Left lung (tissue), 4 donors: ENCODE measurements at regions not wholly inside any gene's neighbourhood (a gene's known extent, or its start where the extent isn't known, plus 50 kb on each side); places are given as distances from the start of the nearest gene placed in this dataset.

Experiments used
- ATAC-seq: fragments of 200-7000 bp; cut with Tn5 transposase; one replicate; pipeline ENCODE4 v1.9.1; 2020; ENCODE audit warnings: moderate library complexity
- DNase-seq, 4 donors: peaks; one replicate each; pipeline ENCODE4 v3.0.0-alpha.2; 2013 to 2020
- H3K27ac ChIP-seq, 2 donors: fragments of 200-600 bp; sonication (generic) in 1 of 2; one replicate each; pipeline versions ENCODE4 v1.5.0 to v1.8.0; 2020 to 2021
- H3K27me3 ChIP-seq, 2 donors: fragments of 200-600 bp; sonication (generic) in 1 of 2; one replicate each; pipeline versions ENCODE4 v1.5.0 to v1.8.0; 2020 to 2021
- H3K36me3 ChIP-seq, 2 donors: fragments of 200-600 bp; sonication (generic) in 1 of 2; one replicate each; pipeline versions ENCODE4 v1.5.0 to v1.8.0; 2020 to 2021
- H3K4me1 ChIP-seq, 2 donors: fragments of 200-600 bp; one replicate each; pipeline ENCODE4 v1.8.0; 2021
- H3K4me3 ChIP-seq, 2 donors: fragments of 200-600 bp; sonication (generic) in 1 of 2; one replicate each; pipeline versions ENCODE4 v1.5.0 to v1.8.0; 2020 to 2021; ENCODE audit warnings: mild to moderate bottlenecking in 1 of 2
- H3K9me3 ChIP-seq, 2 donors: fragments of 200-600 bp; sonication (generic) in 1 of 2; one replicate each; pipeline versions ENCODE4 v1.5.0 to v1.8.0; 2020 to 2021
- CTCF ChIP-seq, 2 donors: fragments of 200-600 bp; sonication (generic) in 1 of 2; IDR thresholded peaks; one replicate each; pipeline versions ENCODE4 v1.5.0 to v1.8.0; 2021; ENCODE audit warnings: antibody characterized with exemption in 2 of 2
- intact Hi-C, 2 donors: fragments of 100-400 bp; cut with DNase I; formaldehyde crosslinking; loops; one replicate each; pipeline versions ENCODE4 v1.11.2 to v1.14.2; 2022
- donor health status: DM: no; HTN: yes; CAD: no.
- donor health status: DM: no; HTN: no; CAD: no.

- Histone ChIP-seq H3K4me3 (no peak overlapping the region), H3K27me3 (no peaks in the 10 kb centered on the region), H3K27ac (no peak overlapping the region), H3K4me1 (no peaks in the 10 kb centered on the region), H3K36me3 (no peaks in the 10 kb centered on the region), H3K9me3 (no peaks in the 10 kb centered on the region)
- no peak for ATAC-seq
- intact Hi-C loops: no loop called here
- TF ChIP-seq CTCF (IDR thresholded peaks at IDR 0.05): no peak
- no peak for DNase-seq
Measured at GRCh38 chr5:91849069-91849468, 466.0 kb upstream of the ARRDC3 start.

DNA sequence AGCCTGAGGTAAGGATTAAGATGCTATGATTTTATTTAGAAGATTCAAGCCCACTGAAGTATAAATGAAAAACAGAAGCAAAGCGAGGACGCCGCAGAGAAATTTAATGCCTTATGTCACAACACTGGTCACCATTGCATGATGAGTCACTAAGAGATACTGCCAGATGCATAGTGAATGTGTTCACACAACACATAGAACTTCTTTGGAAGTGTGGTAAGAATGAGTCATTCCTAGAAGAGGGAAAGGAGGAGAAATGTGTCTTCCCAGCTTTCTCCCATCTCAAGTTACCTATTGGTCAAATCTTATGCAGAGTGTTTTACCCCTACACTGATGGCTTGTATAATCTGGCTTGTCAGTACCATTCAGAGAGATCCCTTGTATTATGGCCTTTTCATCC lies 465.3 kb upstream of the ARRDC3 start:
- TF ChIP-seq CTCF (IDR thresholded peaks at IDR 0.05): no peak
- intact Hi-C loops: no loop called here
- Histone ChIP-seq H3K4me3 (no peak overlapping the region), H3K9me3 (no peaks in the 10 kb centered on the region), H3K27ac (no peak overlapping the region), H3K4me1 (no peaks in the 10 kb centered on the region), H3K36me3 (no peaks in the 10 kb centered on the region), H3K27me3 (no peaks in the 10 kb centered on the region)
- no peak for ATAC-seq
- no peak for DNase-seq

- no peak for ATAC-seq
- H3K27me3 ChIP-seq: no peaks in the 10 kb centered on the region
- H3K4me3 ChIP-seq: no peak overlapping the region
- intact Hi-C loops: no loop called here
- H3K9me3 ChIP-seq: no peaks in the 10 kb centered on the region
- H3K36me3 ChIP-seq: no peaks in the 10 kb centered on the region
- no peak overlapping the region for H3K27ac ChIP-seq
- no peaks in the 10 kb centered on the region for H3K4me1 ChIP-seq
- TF ChIP-seq CTCF (IDR thresholded peaks at IDR 0.05): no peak
- DNase-seq: no peak
Measured at GRCh38 chr5:91841423-91841822, 458.3 kb upstream of the ARRDC3 start.

DNA sequence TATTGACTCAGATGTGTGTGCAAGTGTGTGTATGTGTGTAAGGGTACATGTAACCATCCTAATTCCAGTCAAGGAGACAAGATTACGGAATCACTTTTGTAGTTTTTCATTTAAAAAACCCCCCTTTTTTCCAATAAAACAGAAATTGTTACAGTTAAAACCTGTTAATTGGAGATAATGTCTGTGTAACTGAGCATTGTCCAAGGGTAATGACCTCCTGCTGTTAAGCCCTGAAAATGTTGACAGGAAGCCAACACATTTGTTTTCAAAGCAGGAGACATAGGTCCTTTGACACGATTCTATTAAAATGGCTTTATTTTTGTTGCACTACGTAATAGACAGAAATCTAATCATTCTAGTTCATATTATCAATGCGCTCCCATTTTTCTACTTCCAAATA lies 457.3 kb upstream of the ARRDC3 start:
- ATAC-seq (no peak), DNase-seq (no peak)
- no peak for TF ChIP-seq CTCF (IDR thresholded peaks at IDR 0.05)
- Histone ChIP-seq H3K27ac (no peak overlapping the region), H3K27me3 (no peaks in the 10 kb centered on the region), H3K4me1 (no peaks in the 10 kb centered on the region), H3K9me3 (no peaks in the 10 kb centered on the region), H3K36me3 (no peaks in the 10 kb centered on the region), H3K4me3 (no peak overlapping the region)
- intact Hi-C loops: no loop called here

- DNase-seq: no peak
- no peaks in the 10 kb centered on the region for H3K4me1 ChIP-seq
- no peaks in the 10 kb centered on the region for H3K9me3 ChIP-seq
- intact Hi-C loops: no loop called here
- H3K27ac ChIP-seq: no peak overlapping the region
- no peaks in the 10 kb centered on the region for H3K27me3 ChIP-seq
- H3K36me3 ChIP-seq: no peaks in the 10 kb centered on the region
- no peak overlapping the region for H3K4me3 ChIP-seq
- no peak for ATAC-seq
- TF ChIP-seq CTCF (IDR thresholded peaks at IDR 0.05): no peak
Measured at GRCh38 chr5:91839721-91840120, 456.6 kb upstream of the ARRDC3 start.
